ENCODE measurements at regions not wholly inside any gene's neighbourhood (a gene's known extent, or its start where the extent isn't known, plus 50 kb on each side); places are given as distances from the start of the nearest gene placed in this dataset.

DNA sequence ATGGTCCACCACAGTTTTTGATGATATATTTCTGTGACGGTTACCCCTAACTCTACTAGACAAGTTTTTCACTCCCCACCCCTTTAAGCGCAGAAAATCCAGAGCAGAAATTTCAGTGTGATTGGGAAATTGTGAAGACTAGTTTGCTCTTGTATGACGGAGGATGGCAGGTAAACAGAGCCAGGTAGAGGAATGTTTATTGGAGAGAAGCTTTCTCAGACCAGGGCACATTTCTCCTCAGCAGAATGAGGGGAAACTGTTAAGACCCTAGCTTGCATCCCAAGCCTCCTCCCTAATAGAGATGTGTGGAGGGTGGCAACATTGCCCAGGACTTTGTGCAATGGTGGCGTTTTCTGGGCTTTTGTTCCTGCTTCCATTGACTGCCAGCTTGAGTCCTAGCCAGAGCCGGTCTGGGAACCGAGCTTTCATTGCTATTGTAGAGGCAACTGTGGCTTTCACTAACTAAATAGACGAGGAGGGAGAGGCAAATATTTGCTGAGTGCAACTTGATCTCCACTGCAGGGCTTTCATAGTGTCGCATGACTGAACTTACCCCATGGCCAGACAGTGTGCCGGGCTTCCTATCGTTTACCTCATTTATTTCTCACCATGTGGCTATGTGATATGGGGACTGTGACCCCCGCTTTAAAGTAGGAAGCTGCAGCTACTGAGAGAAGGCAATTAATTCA, 159.6 kb upstream of the MPHOSPH6 start:
- ATAC-seq (no peak), DNase-seq (no peak)
- intact Hi-C loops (cut with DNase I) = no loop called here

- ATAC-seq = no peak
- intact Hi-C loops (cut with DNase I) = no loop called here
- DNase-seq = no peak
Measured at GRCh38 chr16:82328881-82329469, 159.0 kb upstream of the MPHOSPH6 start.

DNA sequence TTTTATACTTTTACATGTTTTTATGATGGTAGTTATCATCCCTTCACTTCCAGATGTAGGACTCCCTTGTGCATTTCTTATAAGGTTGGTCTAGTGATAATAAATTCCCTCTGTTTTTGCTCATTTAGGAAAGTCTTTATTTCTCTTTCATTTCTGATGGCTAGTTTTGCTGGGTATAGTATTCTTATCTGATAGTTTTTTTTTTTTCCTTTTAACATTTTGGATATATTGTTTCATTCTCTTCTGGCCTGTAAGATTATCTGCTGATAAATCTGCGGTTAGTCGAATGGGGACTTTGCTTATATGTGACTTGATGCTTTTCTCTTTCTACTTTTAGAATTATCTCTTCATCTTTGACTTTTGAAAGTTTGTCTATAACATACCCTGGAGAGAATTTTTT, 153.1 kb upstream of the MPHOSPH6 start:
- intact Hi-C loops (cut with DNase I) = no loop called here
- ATAC-seq (no peak), DNase-seq (no peak)

DNA sequence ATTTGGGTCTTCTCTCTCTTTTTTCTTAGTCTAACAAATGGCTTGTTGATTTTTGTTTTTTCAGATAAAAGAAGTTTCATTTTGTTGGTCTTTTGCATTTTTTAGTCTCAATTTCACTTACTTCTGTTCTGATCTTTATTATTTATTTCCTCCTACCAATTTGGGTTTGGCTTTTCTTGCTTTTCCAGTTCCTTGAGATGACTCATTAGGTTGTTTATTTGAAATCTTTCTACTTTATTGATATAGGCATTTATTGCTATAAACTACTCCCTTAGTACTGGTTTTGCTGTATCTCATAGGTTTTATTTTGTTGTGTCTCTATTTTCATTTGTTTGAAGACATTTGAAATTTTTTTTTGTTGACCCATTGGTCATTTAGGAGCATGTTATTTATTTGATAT, 152.2 kb upstream of the MPHOSPH6 start:
- DNase-seq (no peak), ATAC-seq (no peak)
- intact Hi-C loops (cut with DNase I) = no loop called here

GRCh38 chr16:82319038-82319437, 149.0 kb upstream of the MPHOSPH6 start:
- no peak for DNase-seq
- intact Hi-C loops (cut with DNase I) = no loop called here

GRCh38 chr16:82317411-82318167, 147.6 kb upstream of the MPHOSPH6 start:
- no peak for DNase-seq
- intact Hi-C loops (cut with DNase I) = no loop called here
- ATAC-seq = peak; percentile 41 to 50

More at GRCh38 chr16:82319038-82319437, 149.0 kb upstream of the MPHOSPH6 start:
- ATAC-seq = no peak

DNA sequence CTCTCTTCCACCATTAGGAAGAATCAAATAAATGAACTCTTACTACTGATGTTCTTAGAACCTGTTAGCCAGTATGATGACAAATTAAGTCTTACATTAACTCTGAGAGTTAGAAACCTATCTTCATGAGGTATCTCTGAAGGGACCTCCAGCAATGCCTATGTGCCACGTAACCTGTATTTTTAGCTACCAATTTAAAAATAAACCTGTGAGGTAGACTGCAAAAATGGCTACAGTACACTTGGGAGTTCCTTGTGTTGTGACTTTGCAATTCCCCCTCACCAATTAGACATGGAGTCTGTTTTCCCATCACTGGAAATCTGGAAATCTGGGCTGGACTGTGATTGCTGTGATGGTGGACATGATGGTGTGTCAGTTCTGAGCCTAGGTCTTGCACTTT, 143.7 kb upstream of the MPHOSPH6 start:
- no peak for DNase-seq
- no peak for ATAC-seq

GRCh38 chr16:82311528-82311927, 141.5 kb upstream of the MPHOSPH6 start:
- ATAC-seq = no peak
- no peak for DNase-seq
- intact Hi-C loops (cut with DNase I) = no loop called here

More for the DNA sequence above, 143.7 kb upstream of the MPHOSPH6 start:
- intact Hi-C loops (cut with DNase I) = no loop called here

DNA sequence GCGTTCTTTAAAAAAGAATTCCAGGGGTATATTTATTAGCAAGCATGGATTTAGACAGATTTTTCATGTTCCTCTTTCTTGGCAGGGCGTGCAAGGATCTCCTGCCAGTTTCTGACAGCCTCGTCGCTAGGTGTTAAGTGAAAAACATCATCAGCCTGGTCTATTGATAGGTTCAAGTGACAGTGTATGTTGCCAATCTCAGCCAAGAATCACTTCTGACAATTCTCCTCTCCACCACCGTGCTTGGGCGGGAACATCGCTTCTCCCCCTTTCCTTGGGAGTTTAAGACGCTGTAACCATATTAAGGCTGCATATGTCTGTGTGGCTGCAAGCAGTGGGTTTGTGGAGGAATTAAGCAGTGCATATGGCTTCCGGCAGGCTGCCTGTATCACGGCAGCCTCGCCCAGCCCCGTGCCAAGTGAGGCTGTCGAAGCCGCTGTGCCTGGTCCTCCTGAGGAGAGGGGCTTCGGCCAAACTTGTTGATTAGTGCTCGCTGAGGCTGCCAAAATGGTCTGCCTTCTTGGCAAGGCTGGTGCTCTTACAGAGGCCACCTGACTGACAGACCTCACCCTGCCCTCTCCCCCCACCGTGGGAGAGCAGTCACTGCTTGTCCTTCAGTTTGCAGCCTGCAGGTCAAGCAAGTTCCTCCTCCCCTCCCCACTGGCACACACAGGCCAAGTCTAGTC, 132.2 kb upstream of the MPHOSPH6 start:
- ATAC-seq = peak; percentile 87 to 88

DNA sequence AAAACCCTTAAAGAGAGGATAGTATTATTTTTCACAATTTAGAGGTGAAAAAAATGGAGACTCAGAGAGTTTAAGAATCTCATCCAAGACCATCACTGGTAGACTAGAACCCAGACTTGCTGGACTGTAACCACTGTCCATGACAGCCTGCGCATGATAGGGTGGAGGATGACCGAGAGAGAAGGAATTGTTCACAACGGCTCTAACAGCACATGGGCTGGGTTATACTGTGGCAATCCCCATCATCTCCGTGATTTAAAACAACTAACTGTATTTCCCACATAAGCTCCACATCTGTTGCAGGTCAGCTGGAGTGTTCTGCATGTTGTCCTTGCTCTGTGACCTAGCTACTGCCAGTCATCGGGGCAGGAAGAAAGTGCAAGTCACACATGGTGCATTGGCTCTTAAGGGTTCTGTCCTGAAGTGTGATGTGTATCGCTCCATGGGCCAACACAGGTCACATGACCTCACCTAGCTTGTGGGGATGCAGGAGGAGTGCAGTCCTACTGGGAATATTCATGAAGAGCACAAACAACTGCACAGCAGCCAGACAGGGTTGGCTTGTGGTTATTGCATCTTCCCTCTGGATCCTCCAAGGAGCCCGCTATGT, 131.2 kb upstream of the MPHOSPH6 start:
- DNase-seq = no peak

More for the DNA sequence above, 132.2 kb upstream of the MPHOSPH6 start:
- intact Hi-C loops (cut with DNase I) = no loop called here
- no peak for DNase-seq

GRCh38 chr16:82300374-82300951, 130.4 kb upstream of the MPHOSPH6 start:
- intact Hi-C loops (cut with DNase I) = no loop called here
- no peak for DNase-seq
- ATAC-seq = no peak

More for the DNA sequence above, 131.2 kb upstream of the MPHOSPH6 start:
- intact Hi-C loops (cut with DNase I) = no loop called here
- peak; percentile 50 to 64 for ATAC-seq

GRCh38 chr16:82298472-82298871, 128.4 kb upstream of the MPHOSPH6 start:
- DNase-seq = no peak
- no peak for ATAC-seq
- intact Hi-C loops (cut with DNase I) = no loop called here

DNA sequence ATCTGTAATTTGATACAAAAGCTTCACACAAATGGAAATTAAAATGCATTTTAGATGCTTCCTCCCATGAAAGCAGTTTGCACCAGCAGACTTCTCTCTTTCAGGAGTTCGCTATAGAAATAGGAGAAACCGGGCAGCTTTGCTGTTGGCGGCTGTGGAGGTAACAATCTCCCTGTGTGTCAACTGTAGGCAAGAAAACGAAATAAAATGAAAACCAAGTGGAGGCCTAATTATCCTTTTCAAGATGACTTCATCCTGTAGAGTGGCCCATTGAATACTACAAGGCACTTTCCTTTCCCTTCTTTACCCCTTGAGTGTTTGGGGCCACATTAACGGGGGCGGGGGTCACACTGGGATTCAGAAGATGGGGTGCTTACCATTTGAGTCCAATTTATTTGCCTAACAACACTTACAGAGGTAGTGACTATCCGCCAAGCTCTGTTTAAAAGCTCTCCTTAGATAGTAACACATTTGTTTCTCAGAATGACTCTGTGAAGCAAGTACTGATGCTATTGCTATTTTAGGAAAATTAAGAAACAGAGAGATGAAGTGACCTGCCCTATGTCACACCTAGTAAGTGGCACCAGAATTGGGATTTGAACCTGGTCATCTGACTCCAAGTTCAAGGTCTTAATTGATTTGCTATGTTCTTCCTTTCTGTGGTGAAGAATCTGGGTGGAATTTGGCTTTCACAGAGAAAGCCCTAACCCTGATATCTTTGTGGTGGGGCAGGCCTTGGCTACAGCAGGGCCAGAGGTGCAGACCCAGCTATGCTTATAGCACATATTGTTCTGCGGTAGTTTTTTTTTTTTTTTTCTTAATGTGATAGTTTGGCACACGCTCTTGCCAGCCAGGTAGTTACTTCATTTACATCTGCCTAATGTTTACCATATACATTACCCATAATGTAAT, 125.5 kb upstream of the MPHOSPH6 start:
- intact Hi-C loops (cut with DNase I) = no loop called here
- DNase-seq = no peak
- ATAC-seq = peak in 1 of 2 donors; percentile 46

GRCh38 chr16:82293671-82294070, 123.6 kb upstream of the MPHOSPH6 start:
- no peak for ATAC-seq
- intact Hi-C loops (cut with DNase I) = no loop called here
- DNase-seq = no peak

GRCh38 chr16:82287937-82288336, 117.9 kb upstream of the MPHOSPH6 start:
- no peak for DNase-seq
- intact Hi-C loops (cut with DNase I) = no loop called here
- ATAC-seq = no peak

DNA sequence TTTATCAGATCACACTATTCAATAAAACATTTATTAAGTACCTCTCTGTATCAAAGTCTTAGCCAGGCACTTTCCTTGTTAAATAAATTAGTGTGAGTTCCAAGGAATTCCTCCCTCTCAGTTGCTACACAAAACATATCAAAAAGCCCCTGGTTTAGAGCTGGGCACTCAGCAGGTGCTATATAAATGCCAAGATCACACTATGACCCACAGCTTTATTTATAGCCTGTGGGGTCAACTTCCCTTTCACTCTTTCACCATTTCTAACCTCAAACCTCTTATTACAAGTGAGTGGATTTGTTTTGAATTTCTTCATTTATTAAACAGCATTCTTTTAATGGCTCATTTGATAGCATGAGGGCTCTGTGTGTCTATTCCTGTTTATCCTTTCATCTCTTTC, 112.6 kb upstream of the MPHOSPH6 start:
- intact Hi-C loops (cut with DNase I) = no loop called here
- ATAC-seq (no peak), DNase-seq (no peak)

- ATAC-seq (peak; percentile 64 to 88), DNase-seq (no peak)
- intact Hi-C loops (cut with DNase I) = no loop called here
Measured at GRCh38 chr16:82281544-82281943, 111.5 kb upstream of the MPHOSPH6 start.

DNA sequence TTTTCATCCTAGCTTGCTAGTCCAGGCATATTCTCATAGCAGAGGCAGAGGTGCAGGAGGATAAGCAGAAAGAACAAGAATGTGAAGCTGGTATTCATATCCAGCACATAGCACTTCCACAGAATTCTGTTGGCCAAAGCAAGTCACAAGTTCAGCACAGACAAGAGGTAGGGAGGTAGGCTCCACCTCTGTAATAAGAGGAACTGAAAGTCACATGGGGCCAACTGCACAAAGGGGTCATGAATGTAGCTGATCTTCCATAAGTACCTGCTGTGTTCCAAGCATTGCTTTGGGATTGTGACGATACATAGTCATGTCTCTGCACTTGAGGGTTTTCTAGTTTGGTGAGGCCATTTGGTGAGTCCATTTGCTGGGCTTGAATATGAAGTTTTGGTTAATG, 110.8 kb upstream of the MPHOSPH6 start:
- ATAC-seq = no peak
- DNase-seq = no peak
- intact Hi-C loops (cut with DNase I) = no loop called here

Measured in left cardiac atrium (tissue), 4 donors.